ENCODE measurements at regions not wholly inside any gene's neighbourhood (a gene's known extent, or its start where the extent isn't known, plus 50 kb on each side); places are given as distances from the start of the nearest gene placed in this dataset.

- TF ChIP-seq, protein P1, sequence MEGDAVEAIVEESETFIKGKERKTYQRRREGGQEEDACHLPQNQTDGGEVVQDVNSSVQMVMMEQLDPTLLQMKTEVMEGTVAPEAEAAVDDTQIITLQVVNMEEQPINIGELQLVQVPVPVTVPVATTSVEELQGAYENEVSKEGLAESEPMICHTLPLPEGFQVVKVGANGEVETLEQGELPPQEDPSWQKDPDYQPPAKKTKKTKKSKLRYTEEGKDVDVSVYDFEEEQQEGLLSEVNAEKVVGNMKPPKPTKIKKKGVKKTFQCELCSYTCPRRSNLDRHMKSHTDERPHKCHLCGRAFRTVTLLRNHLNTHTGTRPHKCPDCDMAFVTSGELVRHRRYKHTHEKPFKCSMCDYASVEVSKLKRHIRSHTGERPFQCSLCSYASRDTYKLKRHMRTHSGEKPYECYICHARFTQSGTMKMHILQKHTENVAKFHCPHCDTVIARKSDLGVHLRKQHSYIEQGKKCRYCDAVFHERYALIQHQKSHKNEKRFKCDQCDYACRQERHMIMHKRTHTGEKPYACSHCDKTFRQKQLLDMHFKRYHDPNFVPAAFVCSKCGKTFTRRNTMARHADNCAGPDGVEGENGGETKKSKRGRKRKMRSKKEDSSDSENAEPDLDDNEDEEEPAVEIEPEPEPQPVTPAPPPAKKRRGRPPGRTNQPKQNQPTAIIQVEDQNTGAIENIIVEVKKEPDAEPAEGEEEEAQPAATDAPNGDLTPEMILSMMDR (IDR thresholded peaks at IDR 0.05): no peak
- no peak for TF ChIP-seq POLR2A (IDR thresholded peaks at IDR 0.05)
Observed at GRCh38 chr17:79676796-79677195, 53.9 kb upstream of the ENPP7 start.

Data from transverse colon (tissue), 3 donors.